ENCODE measurements at regions not wholly inside any gene's neighbourhood (a gene's known extent, or its start where the extent isn't known, plus 50 kb on each side); places are given as distances from the start of the nearest gene placed in this dataset.
A peak's percentile ranks its signal among the peaks of the same experiment; 100 is the strongest.

GRCh38 chr9:120289990-120290975, 289.7 kb downstream of the CDK5RAP2 start:
- no peak for DNase-seq

GRCh38 chr9:120289098-120289497, 290.9 kb downstream of the CDK5RAP2 start:
- DNase-seq: no peak

GRCh38 chr9:120286530-120286929, 293.4 kb downstream of the CDK5RAP2 start:
- DNase-seq: no peak

DNA sequence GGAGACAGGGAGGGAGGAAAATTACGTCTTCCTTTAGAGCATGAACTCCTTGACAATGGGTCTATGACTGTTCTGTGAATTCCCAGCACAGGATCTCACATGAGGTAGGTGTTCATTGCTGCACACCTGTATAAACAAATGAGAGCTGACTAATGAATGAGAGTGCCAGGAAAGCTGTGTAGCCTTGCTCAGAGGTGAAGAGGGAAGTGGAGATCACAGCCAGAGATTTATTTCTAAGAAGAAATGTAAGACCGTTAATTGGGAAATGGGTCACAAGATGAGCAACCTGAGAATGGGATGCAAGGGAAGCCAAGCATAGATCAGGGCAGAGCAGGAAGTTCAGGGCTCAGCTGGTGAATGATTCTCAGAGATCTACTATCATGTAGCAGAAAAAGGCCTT, 295.1 kb downstream of the CDK5RAP2 start:
- no peak for DNase-seq

DNA sequence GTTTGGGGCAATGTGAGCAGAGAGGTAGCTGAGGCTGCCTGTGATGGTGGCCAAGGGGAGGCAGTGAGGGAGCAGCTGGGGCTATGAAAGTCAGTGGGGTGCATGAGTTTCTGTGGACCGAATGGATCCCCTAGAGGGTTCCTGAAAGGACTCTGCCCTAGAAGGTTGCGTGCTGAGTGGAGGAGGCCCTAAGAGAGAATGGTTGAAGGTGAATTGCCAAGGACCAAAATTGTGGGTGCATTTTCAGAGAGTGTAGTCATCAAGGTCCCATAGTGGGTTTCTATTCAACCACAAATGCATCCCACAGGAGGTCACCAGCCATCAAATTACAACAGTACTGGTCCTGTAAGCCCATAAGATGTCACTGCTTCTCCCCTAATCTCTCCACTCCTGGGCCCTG, 298.3 kb downstream of the CDK5RAP2 start:
- no peak for DNase-seq

GRCh38 chr9:120267929-120268328, 312.0 kb downstream of the CDK5RAP2 start:
- no peak for DNase-seq

DNA sequence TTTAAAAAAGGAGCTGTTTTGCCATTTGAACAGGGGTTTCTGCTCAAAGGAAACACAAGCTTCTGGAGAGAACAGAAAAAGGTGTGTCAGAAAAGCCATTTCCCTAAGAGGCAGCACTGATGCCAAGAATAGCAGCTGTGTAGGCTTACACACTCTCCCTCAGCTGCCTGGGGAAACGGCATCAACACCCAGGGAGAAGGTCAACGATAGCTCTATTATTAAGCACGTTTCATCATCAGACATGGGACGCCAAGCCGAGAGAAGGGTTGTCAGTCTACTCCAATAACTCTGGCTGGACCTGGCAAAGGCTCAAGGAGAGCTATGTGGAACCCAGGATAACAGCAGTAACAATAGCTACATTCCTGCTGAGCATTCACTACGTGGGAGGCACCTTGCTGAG, 314.2 kb downstream of the CDK5RAP2 start:
- DNase-seq: peak; percentile 93

DNA sequence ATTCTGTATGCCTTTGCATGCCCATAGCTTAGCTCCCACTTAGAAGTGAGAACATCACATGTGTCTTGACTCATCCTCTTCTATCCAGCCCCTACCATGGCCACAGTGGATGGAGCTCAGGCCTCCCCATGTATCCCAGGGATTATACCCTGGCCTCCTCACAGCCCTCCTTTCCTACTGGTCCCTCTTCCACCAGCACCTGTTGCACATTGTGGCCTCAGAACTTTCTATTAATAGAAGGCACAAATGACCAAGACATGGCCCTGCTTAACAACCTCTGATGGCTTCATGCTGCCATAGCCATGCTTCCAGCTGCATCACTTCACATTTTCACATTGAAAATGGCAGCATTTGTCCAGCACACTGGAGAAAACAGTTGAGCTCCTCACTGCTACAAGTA, 315.4 kb downstream of the CDK5RAP2 start:
- DNase-seq: no peak

DNA sequence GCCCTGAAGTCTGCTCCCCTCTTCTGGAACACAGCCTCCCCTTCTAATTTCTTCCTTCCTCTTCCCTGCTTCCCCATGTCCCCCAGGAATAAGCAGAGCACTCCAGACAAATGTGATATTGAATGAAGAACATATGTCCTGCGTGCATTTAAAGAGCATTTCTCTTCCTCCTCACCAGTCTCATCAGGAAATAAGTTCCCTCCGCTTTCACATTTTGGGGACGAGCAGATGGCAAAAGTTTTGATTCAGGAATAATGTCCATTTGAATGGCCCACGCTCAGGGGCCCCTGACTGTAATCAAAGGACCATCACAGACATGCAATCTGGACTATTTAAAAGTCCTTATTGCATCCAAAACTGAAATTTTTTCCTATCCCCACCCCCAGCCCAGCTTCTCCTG, 316.1 kb downstream of the CDK5RAP2 start:
- no peak for DNase-seq

DNA sequence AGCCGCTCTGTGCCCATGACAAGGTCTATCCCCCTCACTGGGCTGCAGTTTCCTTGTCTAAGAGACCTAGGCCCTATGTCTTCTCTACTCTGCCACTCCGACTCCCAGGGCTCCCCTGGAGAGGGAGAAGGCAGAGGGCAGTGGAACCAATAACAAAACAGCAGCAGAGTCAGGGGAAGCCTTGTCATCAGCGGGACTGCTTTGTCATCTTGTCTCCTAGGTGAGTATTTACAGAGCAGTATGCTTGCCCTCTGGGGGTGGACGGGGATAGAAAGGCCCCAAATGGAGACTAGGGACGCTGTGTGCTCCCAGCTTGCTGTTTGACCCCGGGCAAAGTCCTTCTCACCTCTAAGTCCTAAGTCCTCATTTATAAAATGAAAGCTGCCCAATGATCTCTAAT, 318.5 kb downstream of the CDK5RAP2 start:
- DNase-seq: no peak

DNA sequence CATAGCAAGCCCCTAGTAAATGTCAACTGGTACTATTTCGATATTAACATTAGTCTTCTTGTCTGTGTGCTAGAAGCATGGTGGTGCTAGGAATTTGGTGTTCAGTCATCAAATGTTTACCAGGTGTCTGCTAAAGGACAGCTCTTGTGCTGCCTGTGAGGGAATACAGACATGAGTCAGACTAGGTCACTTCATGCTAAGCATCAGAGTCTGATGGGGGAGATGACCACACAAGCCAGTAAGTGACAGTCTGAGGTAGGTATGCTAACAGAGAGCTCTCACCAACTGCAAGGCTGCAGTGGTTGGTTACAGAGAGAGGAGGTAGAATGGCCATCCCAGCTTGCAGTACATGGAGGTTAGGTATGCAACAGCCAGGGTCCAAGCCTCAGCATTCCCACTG, 320.9 kb downstream of the CDK5RAP2 start:
- no peak for DNase-seq

DNA sequence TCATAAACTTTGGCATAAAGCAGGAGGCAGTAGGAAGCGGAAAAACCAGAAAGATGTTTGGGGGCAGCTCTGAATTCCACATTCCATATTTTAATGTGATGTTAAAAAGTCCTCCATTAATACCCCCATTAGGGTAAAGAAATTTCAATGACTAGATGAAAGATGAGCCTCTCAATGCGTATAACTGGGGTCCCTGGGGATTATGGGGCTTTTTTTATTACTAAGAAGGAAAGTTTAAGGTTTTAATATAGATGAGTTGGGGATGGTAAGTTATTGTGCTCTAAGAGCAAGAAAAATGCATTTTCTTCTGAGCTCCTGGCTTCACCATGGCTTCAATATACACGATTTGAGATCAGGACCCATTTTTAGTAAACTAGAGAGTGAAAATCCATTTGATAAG, 321.9 kb downstream of the CDK5RAP2 start:
- DNase-seq: no peak

DNA sequence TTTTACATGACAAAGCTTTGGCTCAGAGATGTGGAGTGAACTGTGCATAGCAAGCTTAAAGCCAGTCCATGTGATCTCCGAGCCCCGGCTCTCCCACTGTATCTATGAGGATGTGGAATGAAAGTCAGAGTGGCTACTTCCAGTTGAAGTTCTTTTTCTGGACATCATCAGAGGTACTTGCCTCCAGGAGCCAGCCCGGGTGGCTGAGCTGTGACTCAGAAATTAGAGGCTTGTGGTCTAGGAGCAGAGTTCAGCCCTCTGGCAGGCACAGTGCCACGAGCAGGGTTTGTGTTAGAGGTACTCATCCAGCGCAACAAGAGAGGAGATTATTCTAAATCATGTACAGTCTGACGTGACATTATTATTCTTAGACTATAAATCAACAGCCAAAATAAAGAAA, 322.5 kb downstream of the CDK5RAP2 start:
- peak; percentile 70 for DNase-seq

DNA sequence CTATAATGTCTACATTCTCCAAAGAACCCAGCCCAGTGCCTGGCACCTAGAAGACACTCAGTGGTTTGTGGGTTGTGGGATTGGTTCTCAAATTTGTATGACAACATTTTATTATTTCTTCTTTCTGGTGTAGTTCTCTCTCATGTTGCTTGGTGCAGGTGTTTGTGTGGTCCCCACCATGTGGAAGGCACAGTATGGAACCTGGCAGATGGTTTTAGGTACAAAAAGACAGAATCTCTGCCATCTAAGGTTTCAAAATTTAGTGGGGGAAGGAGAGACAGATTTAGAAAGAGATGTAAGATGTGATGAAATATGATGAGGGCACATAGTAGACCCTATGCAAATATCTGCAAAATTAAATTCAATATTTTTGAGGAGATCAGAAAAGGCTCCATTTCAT, 323.8 kb downstream of the CDK5RAP2 start:
- DNase-seq: no peak

DNA sequence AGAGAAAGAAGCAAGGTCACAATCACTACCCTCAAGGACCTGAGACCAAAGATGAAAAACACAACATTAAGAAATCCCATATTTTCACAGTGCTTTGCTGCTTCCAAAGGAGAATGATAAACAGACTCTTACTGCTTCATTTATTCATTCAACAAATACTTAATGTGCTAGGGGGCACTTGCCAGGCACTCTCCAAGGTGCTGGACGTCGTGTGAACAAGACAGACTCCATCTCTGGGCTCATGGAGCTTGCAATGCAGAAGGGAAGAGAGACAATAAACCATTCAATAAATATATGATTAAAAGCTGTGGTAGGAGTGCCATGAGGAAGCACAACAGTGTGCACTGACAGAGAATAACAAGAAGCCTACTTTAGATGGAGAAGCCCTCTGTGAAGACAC, 327.7 kb downstream of the CDK5RAP2 start:
- DNase-seq: no peak

DNA sequence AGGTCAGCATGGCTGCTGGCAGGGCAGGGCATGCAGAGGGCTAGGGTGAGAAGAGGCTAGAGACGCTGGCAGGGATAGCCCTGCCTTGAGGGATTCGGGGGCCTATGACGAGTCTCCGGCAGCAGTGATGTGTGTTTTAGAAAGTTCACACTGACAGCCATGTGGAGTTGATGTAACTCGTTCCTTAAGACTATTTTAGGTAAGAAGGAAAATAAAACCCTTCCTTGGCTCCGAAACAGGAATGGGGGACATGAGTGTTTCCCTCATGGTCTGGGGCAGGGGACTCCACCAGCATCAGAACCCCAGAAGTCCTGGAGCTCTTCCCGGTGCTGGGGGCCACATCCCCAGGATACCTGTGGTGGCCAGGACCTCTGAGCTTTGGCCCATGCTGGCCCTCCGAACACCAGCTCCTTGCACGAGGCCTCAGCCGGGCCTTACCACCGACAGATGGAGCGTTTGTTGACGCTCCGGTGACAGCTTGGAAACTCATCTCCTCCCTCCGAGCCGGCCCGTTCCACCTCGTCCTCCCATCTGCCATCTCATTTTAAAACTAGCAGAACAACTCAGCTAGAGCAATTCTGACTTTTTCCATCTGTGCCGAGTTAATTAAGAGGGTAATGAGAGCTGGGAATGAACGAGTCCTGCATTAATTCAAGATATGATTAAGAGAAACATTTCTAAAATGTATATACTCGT, 337.7 kb downstream of the CDK5RAP2 start:
- DNase-seq: no peak

GRCh38 chr9:120236596-120236995, 343.4 kb downstream of the CDK5RAP2 start:
- DNase-seq: no peak

GRCh38 chr9:120235081-120235480, 344.9 kb downstream of the CDK5RAP2 start:
- DNase-seq: no peak

DNA sequence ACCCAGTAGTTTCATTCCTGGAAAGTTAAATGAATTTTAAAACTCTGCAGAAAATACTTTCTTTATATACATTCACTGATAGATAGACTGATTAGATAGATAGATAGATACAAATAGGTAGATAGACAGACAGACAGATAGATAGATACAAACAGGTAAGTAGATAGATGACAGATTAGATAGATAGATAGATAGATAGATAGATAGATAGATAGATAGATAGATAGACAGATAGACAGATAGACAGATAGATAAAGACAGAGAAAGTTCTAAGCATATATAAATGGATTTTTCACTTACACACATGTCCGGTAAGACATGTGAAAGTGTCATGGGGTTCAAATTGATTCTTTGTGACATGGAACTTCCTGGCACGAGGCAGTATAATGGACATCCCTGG, 349.7 kb downstream of the CDK5RAP2 start:
- DNase-seq: no peak

DNA sequence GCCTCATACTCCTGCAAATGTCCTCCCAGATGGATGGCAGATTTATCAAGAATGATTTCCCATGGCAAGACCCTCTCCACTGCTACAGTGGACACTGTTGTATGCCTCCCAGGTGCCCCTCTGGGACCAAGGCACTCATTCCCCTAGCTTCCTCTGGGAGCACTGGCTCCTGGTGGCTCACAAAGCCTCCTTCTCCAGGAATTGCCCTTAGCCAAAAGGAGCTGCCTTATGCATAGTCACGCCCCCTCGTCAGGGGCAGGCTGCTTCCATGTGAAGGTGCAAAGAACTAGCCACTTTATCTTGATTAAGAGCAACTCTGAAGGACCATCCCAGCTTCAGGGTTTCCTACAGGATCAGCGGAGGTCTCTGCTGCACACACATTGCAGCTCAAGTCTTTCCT, 358.1 kb downstream of the CDK5RAP2 start:
- DNase-seq: no peak

- no peak for DNase-seq
Measured at GRCh38 chr9:120214332-120214731, 365.6 kb downstream of the CDK5RAP2 start.

- no peak for DNase-seq
Measured at GRCh38 chr9:120212853-120213200, 367.1 kb downstream of the CDK5RAP2 start.

- DNase-seq: no peak
Measured at GRCh38 chr9:120212153-120212852, 367.7 kb downstream of the CDK5RAP2 start.

DNA sequence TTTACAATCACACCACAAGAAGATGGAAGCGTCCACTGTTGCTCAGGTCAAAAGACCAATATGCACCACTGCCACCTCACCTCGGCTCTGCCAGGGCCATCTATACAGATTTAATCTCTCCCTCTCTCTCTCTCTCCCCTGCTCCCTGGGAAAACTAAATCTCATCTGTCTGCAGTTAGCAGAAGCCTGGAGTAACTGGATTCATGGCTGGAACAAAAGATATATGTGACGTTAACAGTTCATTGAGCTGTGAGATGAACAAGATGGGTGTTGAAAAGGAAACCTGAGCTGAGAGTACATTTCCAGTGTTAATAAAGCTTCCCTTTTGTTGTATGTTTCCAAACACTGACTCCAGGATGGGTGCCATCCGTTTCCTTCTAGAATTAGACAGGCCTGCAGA, 369.7 kb downstream of the CDK5RAP2 start:
- no peak for DNase-seq
